Renal cortical epithelial cell (primary cell): ENCODE measurements at regions not wholly inside any gene's neighbourhood (a gene's known extent, or its start where the extent isn't known, plus 50 kb on each side); places are given as distances from the start of the nearest gene placed in this dataset.

Experiments used
- DNase-seq: peaks from one replicate; pipeline ENCODE4 v3.0.0-alpha.2; 2011; ENCODE audit warnings: low read depth

- no peak for DNase-seq
Observed at GRCh38 chr3:13227315-13228165, 154.3 kb upstream of the IQSEC1 start.

DNA sequence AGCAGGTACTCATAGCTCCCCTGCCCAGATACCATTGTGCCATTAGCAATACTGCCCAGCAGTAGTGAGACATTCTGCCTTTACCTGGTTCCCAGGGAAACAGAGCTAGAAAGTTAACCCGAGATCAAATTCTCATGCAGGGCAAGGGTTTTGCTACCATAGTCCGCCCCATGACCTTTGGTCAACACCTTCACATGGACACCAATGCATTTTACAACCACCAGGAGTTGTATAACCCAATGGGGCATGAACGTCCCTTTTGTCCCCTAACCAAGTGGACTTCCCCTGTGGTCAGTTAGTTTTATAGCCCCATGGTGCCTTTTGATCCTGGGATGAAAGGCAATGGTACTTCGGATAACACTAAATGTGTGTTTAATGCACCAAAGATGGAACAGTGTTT lies 151.7 kb upstream of the IQSEC1 start:
- no peak for DNase-seq

GRCh38 chr3:13223574-13224237 lies 150.5 kb upstream of the IQSEC1 start:
- DNase-seq: no peak

DNA sequence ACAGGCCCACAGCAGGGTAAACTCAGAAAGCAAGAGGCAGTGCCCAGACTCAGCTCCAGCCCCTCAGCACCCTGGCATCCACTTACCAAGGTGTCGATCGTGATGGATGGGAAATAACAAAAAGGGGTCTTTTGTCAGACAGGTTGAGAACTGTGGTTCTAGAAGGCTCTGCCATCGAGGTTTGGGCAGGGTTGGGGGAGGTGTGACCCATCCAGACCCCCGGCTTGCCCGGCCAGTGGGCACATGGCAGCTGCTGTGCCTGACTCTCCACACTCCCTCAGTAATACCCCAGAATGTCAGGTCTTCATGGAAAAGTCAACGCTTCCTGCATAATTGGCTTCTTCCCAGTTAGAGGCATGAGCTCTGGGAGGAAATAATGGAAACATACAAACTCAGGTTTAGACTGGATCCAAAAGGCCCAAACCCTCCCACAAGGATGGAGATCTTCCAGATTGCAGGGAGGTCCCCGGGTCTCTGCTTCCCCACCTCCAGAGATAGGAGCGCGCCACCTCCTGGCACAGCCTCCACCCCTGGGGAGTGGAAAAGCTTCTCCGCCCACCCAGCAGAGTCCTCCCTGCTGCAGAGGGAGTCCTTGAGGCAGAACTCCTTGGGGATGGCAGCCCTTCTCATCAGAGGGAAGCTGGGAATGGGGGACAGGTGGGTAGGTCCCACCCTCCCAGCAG lies 149.8 kb upstream of the IQSEC1 start:
- DNase-seq: no peak

GRCh38 chr3:13222131-13222530 lies 148.9 kb upstream of the IQSEC1 start:
- no peak for DNase-seq

DNA sequence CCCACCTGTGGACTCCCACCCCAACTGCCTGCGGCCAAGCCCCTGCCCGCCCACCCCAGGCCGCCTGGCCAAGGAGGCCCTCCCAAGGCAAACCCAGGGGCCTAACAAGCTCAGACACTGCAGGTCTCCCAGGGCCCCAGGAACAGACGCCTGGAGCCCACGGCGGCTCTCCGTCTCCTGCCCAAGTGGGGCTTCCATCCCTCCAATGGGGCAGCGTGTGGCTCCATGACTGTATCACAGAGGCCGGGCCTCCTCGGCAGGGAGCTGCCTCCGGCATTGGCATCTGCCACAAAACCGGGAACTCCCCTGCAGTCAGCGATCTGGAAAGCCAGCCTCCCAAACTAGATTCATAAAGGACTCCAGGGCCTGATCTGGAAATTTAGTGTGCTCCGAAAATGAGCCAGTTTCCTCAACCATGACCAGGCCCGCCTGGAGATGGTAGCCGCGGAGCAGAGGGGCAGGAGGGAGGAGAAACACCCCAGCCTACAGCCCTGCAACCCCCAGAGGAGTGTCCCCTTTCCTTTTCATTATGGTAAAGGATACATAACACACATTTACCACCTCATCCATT lies 148.3 kb upstream of the IQSEC1 start:
- no peak for DNase-seq

DNA sequence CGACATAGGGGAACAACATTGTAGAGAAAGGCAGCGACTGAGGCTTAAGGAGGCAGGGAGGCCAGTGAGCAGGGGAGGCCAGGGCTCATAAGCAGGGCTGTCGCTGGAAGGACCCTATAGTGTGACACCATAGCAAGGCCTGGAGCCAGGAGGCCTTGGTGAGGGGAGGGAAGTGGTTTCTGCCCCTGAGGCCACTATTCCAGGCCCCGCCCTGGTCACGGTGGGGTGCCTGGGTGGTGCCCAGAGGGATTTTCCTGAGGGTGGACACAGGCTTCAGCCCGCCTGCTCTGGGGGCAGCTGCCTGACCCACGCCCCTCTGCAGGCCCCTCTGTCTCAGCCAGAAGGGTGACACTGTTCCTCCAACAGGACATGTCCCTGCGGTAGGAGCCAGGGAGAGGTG lies 147.8 kb upstream of the IQSEC1 start:
- no peak for DNase-seq

- DNase-seq: no peak
Observed at GRCh38 chr3:13219902-13220296, 146.7 kb upstream of the IQSEC1 start.

GRCh38 chr3:13219077-13219901 lies 146.1 kb upstream of the IQSEC1 start:
- DNase-seq: no peak

DNA sequence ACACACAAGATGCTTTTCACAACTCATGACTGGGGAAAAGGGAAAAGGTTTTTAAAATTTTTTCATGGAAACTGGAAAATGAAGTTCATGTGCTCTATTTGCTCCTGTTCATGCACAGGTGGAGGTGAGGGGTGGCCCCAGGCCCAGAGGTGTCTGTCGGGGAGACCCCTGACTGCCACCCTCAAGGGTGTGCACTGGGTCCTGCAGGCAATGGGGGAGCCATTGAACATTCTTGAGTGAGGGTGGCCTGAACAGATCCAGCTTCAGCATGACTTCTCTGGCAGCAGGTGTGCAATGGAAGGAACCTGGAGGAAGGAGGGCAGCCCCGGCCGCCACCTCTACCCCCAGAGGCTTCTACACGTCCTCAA lies 145.3 kb upstream of the IQSEC1 start:
- no peak for DNase-seq

DNA sequence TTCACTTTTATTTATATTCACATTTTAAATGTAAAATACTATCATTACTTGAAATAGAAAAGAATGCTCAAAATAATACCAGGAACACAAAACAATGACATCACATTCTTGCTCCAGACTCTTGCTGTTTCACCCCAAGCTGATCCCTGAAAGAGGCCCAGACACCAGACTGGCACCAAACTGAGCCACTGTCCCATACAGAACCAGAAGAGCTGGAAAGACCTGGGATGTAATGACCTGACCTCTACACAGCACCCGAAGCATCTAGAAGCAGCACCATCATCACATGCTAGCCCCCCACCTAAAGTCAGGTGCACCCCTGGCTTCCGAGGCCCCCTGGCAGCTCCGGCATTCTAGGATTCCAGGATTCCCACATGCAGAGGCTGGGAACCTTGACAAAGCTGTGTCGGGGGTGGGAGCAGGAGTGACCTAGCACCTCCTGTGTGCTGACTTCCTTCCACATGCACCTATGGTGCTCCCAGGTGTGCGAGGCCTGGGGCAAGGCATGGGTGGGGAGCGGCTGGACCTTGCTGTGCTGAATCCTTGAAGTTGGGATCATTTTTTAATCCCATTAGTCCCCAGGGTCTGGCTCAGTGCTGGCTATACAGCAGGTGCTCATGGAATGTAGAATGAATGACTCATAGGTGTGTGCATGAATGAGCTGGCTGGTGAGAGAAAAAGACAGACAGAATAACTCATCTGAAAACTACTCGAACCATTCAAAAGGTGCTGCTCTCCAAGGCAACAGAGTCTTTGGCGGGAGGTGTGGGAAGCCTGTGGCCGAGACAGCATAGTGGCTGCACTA lies 144.7 kb upstream of the IQSEC1 start:
- peak; percentile 98 for DNase-seq

DNA sequence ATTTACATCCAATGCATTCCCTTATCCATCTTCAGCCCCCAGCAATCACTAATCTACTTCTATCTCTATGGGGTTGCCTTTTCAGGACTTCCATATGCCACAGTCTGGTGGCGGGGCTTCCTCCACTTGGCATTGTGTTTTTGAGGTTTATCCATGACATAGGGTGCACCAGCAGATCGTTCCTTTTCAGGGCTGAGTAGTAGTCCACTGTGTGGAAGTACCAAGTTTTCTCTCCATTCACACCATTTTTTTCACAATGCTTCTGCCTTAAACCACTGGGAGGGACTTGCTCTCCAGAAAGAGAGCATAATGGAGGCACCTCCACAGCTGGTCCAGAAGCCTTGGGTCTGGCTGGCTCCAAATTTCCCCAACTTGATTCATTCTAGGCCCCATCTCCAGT lies 144.0 kb upstream of the IQSEC1 start:
- DNase-seq: no peak

DNA sequence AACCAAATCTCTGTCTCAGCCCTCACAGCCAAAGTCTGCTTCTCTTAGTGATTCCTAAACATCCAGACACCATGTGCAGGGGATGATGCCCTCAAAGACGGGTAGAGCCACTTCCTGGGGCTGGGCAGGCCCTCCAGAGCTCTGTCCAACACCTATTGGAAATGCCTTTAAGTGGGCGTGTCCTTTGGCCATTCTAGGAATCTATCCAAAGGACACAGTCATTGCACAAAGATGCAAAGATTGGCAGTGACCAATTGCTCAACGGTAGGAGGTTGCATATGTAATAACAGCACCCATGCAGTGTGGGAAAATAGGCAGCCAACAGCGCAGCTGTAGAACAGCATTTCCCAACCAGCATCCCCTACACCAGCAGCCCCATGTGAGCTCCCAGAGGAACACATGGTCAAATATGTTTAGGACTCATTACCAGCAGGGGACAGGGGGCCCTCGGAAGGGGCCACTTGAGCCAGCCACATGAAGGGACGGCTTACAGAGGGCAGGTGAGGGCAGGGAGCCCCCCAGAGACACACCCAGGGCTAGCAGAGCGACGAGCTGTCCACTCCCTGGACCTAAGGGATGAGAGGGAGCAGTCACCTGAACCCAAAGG lies 142.8 kb upstream of the IQSEC1 start:
- DNase-seq: peak; percentile 84

DNA sequence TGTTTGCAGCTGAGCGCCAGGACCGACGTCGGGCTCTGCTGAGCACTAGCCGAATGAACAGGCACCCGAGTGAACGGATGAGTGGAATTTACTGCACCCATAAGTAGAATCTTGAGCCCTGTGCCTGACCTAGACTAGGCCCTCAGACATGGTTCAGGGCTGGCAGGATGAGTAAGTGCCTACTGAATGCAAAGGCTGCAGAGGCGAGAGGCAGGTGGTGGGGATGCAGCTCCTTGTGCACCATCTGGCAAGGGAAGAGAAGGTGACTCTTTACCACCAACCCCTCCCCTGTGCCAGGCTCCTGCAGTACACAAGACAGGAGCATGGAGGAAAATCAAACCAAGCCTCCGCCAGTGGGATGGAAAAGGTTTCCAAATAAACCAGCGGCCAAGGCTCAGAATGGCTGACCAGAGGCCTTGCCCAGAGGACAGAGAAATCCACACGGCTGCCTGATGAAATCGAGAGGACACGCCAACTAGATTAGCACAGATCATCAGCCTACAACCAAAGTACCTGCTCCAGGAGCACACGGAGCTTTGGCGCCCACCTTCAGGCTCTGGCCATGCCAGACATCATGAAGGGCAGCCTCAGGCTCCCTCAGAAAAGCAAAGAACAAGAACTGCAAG lies 141.7 kb upstream of the IQSEC1 start:
- peak; percentile 57 for DNase-seq

- no peak for DNase-seq
Observed at GRCh38 chr3:13213911-13214846, 140.9 kb upstream of the IQSEC1 start.

GRCh38 chr3:13213490-13213889 lies 140.3 kb upstream of the IQSEC1 start:
- DNase-seq: no peak

DNA sequence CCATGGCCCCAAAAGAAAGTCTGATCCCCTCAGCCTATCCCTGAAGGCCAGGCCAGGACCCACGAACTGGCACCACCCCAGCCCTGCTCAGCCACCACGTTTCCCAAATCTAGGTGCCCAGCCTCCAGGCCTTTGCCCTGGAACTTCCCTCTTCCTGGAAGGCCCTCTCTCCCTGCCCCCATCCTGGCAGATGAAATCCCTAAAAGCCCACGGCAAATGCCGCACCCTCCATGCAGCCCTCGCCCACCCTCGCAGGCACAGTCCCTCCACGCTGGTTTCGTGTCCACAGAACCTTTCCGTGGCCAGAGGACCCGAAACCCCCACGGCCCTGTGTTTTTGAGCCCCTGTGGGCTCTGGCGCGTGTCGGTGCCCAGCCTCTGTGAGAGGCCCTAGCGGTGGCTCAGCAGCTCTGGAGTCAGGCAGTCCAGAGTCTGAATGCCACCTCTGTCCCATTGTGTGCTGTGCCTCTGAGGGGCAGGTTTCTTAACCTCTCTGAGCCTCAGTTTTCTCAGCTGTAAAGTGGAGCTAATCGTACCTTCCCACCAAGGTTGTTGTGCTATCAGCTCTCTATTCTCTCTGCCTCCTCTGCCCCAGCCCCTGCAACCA lies 138.5 kb upstream of the IQSEC1 start:
- no peak for DNase-seq

- DNase-seq: no peak
Observed at GRCh38 chr3:13210221-13210975, 137.2 kb upstream of the IQSEC1 start.
